ENCODE measurements at regions not wholly inside any gene's neighbourhood (a gene's known extent, or its start where the extent isn't known, plus 50 kb on each side); places are given as distances from the start of the nearest gene placed in this dataset.

GRCh38 chr12:89825591-89826449 is 117.2 kb upstream of the ATP2B1 start:
- TF ChIP-seq, protein P1, sequence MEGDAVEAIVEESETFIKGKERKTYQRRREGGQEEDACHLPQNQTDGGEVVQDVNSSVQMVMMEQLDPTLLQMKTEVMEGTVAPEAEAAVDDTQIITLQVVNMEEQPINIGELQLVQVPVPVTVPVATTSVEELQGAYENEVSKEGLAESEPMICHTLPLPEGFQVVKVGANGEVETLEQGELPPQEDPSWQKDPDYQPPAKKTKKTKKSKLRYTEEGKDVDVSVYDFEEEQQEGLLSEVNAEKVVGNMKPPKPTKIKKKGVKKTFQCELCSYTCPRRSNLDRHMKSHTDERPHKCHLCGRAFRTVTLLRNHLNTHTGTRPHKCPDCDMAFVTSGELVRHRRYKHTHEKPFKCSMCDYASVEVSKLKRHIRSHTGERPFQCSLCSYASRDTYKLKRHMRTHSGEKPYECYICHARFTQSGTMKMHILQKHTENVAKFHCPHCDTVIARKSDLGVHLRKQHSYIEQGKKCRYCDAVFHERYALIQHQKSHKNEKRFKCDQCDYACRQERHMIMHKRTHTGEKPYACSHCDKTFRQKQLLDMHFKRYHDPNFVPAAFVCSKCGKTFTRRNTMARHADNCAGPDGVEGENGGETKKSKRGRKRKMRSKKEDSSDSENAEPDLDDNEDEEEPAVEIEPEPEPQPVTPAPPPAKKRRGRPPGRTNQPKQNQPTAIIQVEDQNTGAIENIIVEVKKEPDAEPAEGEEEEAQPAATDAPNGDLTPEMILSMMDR (IDR thresholded peaks at IDR 0.05) = no peak
- TF ChIP-seq POLR2A (IDR thresholded peaks at IDR 0.05) = no peak
